ENCODE measurements at regions not wholly inside any gene's neighbourhood (a gene's known extent, or its start where the extent isn't known, plus 50 kb on each side); places are given as distances from the start of the nearest gene placed in this dataset.

DNA sequence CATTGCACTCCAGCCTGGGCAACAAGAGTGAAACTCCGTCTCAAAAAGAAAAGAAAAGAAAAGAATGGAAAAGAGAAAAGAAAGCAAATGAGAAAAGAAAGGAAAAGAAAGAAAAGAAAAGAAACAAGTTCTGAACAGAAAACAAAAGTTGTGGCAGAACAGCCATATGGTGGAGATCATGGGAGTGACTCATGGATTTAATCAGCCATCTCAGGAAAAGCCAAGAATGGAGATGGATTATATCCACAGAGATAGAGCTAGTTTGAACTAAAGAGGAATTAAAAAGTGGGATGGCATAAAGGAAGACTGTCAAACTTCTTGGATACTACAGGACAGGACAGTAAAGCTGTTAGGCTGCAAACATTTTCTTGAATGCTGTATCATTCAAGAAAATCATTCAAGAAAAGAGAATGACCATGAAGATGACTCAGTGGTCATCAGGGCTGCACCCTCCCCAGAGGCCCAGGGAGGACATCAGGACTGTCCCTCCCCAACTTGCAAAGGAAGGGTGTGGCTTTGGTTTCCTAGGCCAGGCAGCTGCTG is 120.6 kb downstream of the USP22 start:
- no peak for TF ChIP-seq ZFX (CRISPR knock-in tag; IDR thresholded peaks at IDR 0.05)
- TF ChIP-seq, protein P1, sequence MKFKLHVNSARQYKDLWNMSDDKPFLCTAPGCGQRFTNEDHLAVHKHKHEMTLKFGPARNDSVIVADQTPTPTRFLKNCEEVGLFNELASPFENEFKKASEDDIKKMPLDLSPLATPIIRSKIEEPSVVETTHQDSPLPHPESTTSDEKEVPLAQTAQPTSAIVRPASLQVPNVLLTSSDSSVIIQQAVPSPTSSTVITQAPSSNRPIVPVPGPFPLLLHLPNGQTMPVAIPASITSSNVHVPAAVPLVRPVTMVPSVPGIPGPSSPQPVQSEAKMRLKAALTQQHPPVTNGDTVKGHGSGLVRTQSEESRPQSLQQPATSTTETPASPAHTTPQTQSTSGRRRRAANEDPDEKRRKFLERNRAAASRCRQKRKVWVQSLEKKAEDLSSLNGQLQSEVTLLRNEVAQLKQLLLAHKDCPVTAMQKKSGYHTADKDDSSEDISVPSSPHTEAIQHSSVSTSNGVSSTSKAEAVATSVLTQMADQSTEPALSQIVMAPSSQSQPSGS (CRISPR knock-in tag; IDR thresholded peaks at IDR 0.05): no peak
- no peak for TF ChIP-seq CTCF (IDR thresholded peaks at IDR 0.05 in 2 of 3, conservative IDR thresholded peaks at IDR 0.05 in 1 of 3; ENCODE audit: insufficient read depth in 2 of 3, low read depth in 1 of 3, low read length in 3 of 3)
- peak; percentile 72 for TF ChIP-seq SMARCA4 (IDR thresholded peaks at IDR 0.05)
- no peak for TF ChIP-seq EZH2 (IDR thresholded peaks at IDR 0.05; ENCODE audit: borderline replicate concordance, low read depth, low read length)
- TF ChIP-seq, protein P2, sequence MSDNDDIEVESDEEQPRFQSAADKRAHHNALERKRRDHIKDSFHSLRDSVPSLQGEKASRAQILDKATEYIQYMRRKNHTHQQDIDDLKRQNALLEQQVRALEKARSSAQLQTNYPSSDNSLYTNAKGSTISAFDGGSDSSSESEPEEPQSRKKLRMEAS (CRISPR knock-in tag; IDR thresholded peaks at IDR 0.05): no peak
- TF ChIP-seq TSC22D4 (tag; IDR thresholded peaks at IDR 0.05): no peak
- TF ChIP-seq SMC3 (conservative IDR thresholded peaks at IDR 0.05; ENCODE audit: insufficient read depth, low read depth, low read length): no peak
- no peak for TF ChIP-seq PURB (CRISPR knock-in tag; IDR thresholded peaks at IDR 0.05; ENCODE audit: low read depth)
- TF ChIP-seq E2F3 (CRISPR knock-in tag; IDR thresholded peaks at IDR 0.05): no peak
- TF ChIP-seq ETV6 (IDR thresholded peaks at IDR 0.05; ENCODE audit: borderline replicate concordance in 1 of 2, low read depth in 2 of 2, low read length in 1 of 2): no peak
- no peak for TF ChIP-seq ETV6 (CRISPR knock-in tag; IDR thresholded peaks at IDR 0.05; ENCODE audit: borderline replicate concordance)
- TF ChIP-seq ZNF274 (IDR thresholded peaks at IDR 0.05; ENCODE audit: borderline replicate concordance, low read depth, low read length): no peak
- no peak for TF ChIP-seq ZBTB7A (IDR thresholded peaks at IDR 0.05; ENCODE audit: borderline replicate concordance, control insufficient read depth, low read depth, low read length)
- TF ChIP-seq POLR2AphosphoS5 (IDR thresholded peaks at IDR 0.05; ENCODE audit: control insufficient read depth, insufficient read depth, low read depth, low read length): no peak
